ENCODE measurements at regions not wholly inside any gene's neighbourhood (a gene's known extent, or its start where the extent isn't known, plus 50 kb on each side); places are given as distances from the start of the nearest gene placed in this dataset.

GRCh38 chr2:228840113-228840742 is 430.9 kb downstream of the PID1 start:
- no peak for ATAC-seq (ENCODE audit: low FRiP score in 2 of 2)
- 82 to 90% methylated on average over 6 of the region's 6 CpGs for WGBS, 2 donors
- H3K4me3 ChIP-seq, result no peak overlapping the region
- H3K9me3 ChIP-seq, result no peaks in the 10 kb centered on the region
- no peaks in the 10 kb centered on the region for H3K27me3 ChIP-seq
- H3K4me1 ChIP-seq, result peaks cover 0 to 6% (median 0%) of the 10 kb centered on the region in 4 donors
- no peak overlapping the region for H3K27ac ChIP-seq
- TF ChIP-seq POLR2AphosphoS5 (IDR thresholded peaks at IDR 0.05) (no peak), CTCF (IDR thresholded peaks at IDR 0.05) (no peak), EP300 (IDR thresholded peaks at IDR 0.05) (no peak), POLR2A (IDR thresholded peaks at IDR 0.05) (no peak)
- DNase-seq, result no peak
- no peaks in the 10 kb centered on the region for H3K36me3 ChIP-seq

- H3K27me3 ChIP-seq, result no peaks in the 10 kb centered on the region
- DNase-seq (no peak), ATAC-seq (ENCODE audit: low FRiP score in 2 of 2) (peak in 1 of 2 donors; percentile 40)
- no peaks in the 10 kb centered on the region for H3K9me3 ChIP-seq
- H3K36me3 ChIP-seq, result no peaks in the 10 kb centered on the region
- H3K27ac ChIP-seq, result no peak overlapping the region
- H3K4me3 ChIP-seq, result no peak overlapping the region
- WGBS, 2 donors, result 51 to 61% methylated on average over 3 of the region's 3 CpGs
- no peak for TF ChIP-seq CTCF (IDR thresholded peaks at IDR 0.05)
- H3K4me1 ChIP-seq, result peaks cover 0 to 6% (median 0%) of the 10 kb centered on the region in 4 donors
Observed at GRCh38 chr2:228839421-228839876, 431.6 kb downstream of the PID1 start.

- Histone ChIP-seq H3K4me1 (peaks cover 0 to 6% (median 0%) of the 10 kb centered on the region in 4 donors), H3K4me3 (no peak overlapping the region), H3K27ac (no peak overlapping the region), H3K27me3 (no peaks in the 10 kb centered on the region), H3K9me3 (no peaks in the 10 kb centered on the region), H3K36me3 (no peaks in the 10 kb centered on the region)
- no peak for TF ChIP-seq EP300 (IDR thresholded peaks at IDR 0.05)
- TF ChIP-seq POLR2A (IDR thresholded peaks at IDR 0.05), result no peak
- TF ChIP-seq CTCF (IDR thresholded peaks at IDR 0.05), result no peak
- no peak for TF ChIP-seq POLR2AphosphoS5 (IDR thresholded peaks at IDR 0.05)
- 70 to 76% methylated on average over 4 of the region's 4 CpGs for WGBS, 2 donors
- ATAC-seq (ENCODE audit: low FRiP score in 2 of 2), result no peak
- DNase-seq, result no peak
Observed at GRCh38 chr2:228838819-228839218, 432.3 kb downstream of the PID1 start.

- H3K4me1 ChIP-seq, result no peaks in the 10 kb centered on the region
- no peak overlapping the region for H3K4me3 ChIP-seq
- no peak for ATAC-seq (ENCODE audit: low FRiP score in 2 of 2)
- no peak for DNase-seq
- no peaks in the 10 kb centered on the region for H3K36me3 ChIP-seq
- TF ChIP-seq POLR2AphosphoS5 (IDR thresholded peaks at IDR 0.05) (no peak), POLR2A (IDR thresholded peaks at IDR 0.05) (no peak), CTCF (IDR thresholded peaks at IDR 0.05) (no peak), EP300 (IDR thresholded peaks at IDR 0.05) (no peak)
- H3K27me3 ChIP-seq, result no peaks in the 10 kb centered on the region
- H3K9me3 ChIP-seq, result no peaks in the 10 kb centered on the region
- 71 to 91% methylated on average over 1 to 2 of the region's 2 CpGs for WGBS, 2 donors
- no peak overlapping the region for H3K27ac ChIP-seq
Observed at GRCh38 chr2:228828397-228828796, 442.7 kb downstream of the PID1 start.

- DNase-seq (no peak), ATAC-seq (ENCODE audit: low FRiP score in 2 of 2) (no peak)
- H3K9me3 ChIP-seq, result no peaks in the 10 kb centered on the region
- no peaks in the 10 kb centered on the region for H3K27me3 ChIP-seq
- WGBS, 2 donors, result 46 to 60% methylated on average over 4 of the region's 4 CpGs
- TF ChIP-seq POLR2AphosphoS5 (IDR thresholded peaks at IDR 0.05) (no peak), EP300 (IDR thresholded peaks at IDR 0.05) (no peak)
- no peaks in the 10 kb centered on the region for H3K4me1 ChIP-seq
- no peak overlapping the region for H3K4me3 ChIP-seq
- no peaks in the 10 kb centered on the region for H3K36me3 ChIP-seq
- H3K27ac ChIP-seq, result no peak overlapping the region
Observed at GRCh38 chr2:228827056-228827700, 443.9 kb downstream of the PID1 start.
